IMR-90 (cell line): ENCODE measurements at regions not wholly inside any gene's neighbourhood (a gene's known extent, or its start where the extent isn't known, plus 50 kb on each side); places are given as distances from the start of the nearest gene placed in this dataset.

Experiments
- ATAC-seq: fragments of 200-7000 bp; cut with Tn5 transposase; 2 replicates; pipeline ENCODE4 v1.9.1; 2020; ENCODE audit warnings: low read depth, mild to moderate bottlenecking, moderate library complexity
- BruUV-seq: library from RNA; stranded (reverse); fragments of 400-500 nt; replicated peaks from 2 replicates; lab custom pipeline; 2021; lab: Mats Ljungman, UMichigan
- CTCF ChIA-PET: fragments of 300-600 bp; formaldehyde crosslinking; extraction: SDS; loops from one replicate; lab custom pipeline; 2021; ENCODE audit warnings: antibody characterized with exemption; lab: Yijun Ruan, JAX
- POLR2A ChIA-PET: fragments of 300-600 bp; sonication (Branson Sonifier 250); formaldehyde crosslinking; loops from one replicate; lab custom pipeline; 2022; ENCODE audit warnings: antibody characterized with exemption; ENCODE audit not compliant: unreplicated experiment; lab: Charles Lee
- DNase-seq: peaks from one replicate; pipeline ENCODE4 v3.0.0; 2013
- H2AFZ ChIP-seq: replicated peaks from 2 replicates; pipeline ENCODE3; 2013; ENCODE audit warnings: low read length, mild to moderate bottlenecking; ENCODE audit not compliant: poor library complexity
- H2AK5ac ChIP-seq: 2 replicates; pipeline ENCODE4 v1.6.1; 2013; ENCODE audit warnings: low read depth, low read length, inconsistent platforms
- H2AK9ac ChIP-seq: replicated peaks from 2 replicates; pipeline ENCODE3; 2013; ENCODE audit warnings: mild to moderate bottlenecking, low read depth, low read length, moderate library complexity; ENCODE audit not compliant: poor library complexity
- H2BK120ac ChIP-seq: 2 replicates; pipeline ENCODE4 v1.6.1; 2013; ENCODE audit warnings: low read depth, low read length, inconsistent platforms
- H2BK15ac ChIP-seq: 3 replicates; pipeline ENCODE4 v1.6.1; 2013; ENCODE audit warnings: low read depth, low read length, inconsistent platforms
- H2BK20ac ChIP-seq: 2 replicates; pipeline ENCODE4 v1.6.1; 2013; ENCODE audit warnings: low read depth, mild to moderate bottlenecking, inconsistent platforms, low read length, moderate library complexity
- H2BK5ac ChIP-seq: 2 replicates; pipeline ENCODE4 v1.6.1; 2013; ENCODE audit warnings: mild to moderate bottlenecking, low read depth, low read length, inconsistent platforms; ENCODE audit not compliant: poor library complexity, severe bottlenecking
- H3K14ac ChIP-seq: replicated peaks from 2 replicates; pipeline ENCODE4 v1.6.1; 2013; ENCODE audit warnings: low read depth, low read length, inconsistent platforms
- H3K18ac ChIP-seq: 2 replicates; pipeline ENCODE4 v1.6.1; 2013; ENCODE audit warnings: low read depth, low read length, control low read depth
- H3K23ac ChIP-seq: 2 replicates; pipeline ENCODE4 v1.6.1; 2013; ENCODE audit warnings: low read depth, low read length, inconsistent platforms
- H3K27ac ChIP-seq: 2 replicates; pipeline ENCODE4 v1.5.1; 2013; ENCODE audit warnings: mild to moderate bottlenecking, control low read depth, low read length; ENCODE audit not compliant: insufficient read depth
- H3K27me3 ChIP-seq: 2 replicates; pipeline ENCODE4 v1.6.1; 2013; ENCODE audit warnings: low read length; ENCODE audit not compliant: control insufficient read depth, insufficient read depth
- H3K36me3 ChIP-seq: 2 replicates; pipeline ENCODE4 v1.6.1; 2013; ENCODE audit warnings: low read length, mixed read lengths; ENCODE audit not compliant: control insufficient read depth, insufficient read depth
- H3K4ac ChIP-seq: 2 replicates; pipeline ENCODE4 v1.6.1; 2013; ENCODE audit warnings: low read depth, low read length, inconsistent platforms
- H3K4me1 ChIP-seq: 2 replicates; pipeline ENCODE4 v1.6.1; 2013; ENCODE audit warnings: low read length, mixed read lengths; ENCODE audit not compliant: control insufficient read depth, insufficient read depth
- H3K4me2 ChIP-seq: 2 replicates; pipeline ENCODE4 v1.6.1; 2013; ENCODE audit warnings: low read depth, mild to moderate bottlenecking, control low read depth, low read length, moderate library complexity
- H3K4me3 ChIP-seq: 2 replicates; pipeline ENCODE4 v1.5.1; 2013; ENCODE audit warnings: low read depth, mild to moderate bottlenecking, control low read depth, low read length, moderate library complexity; ENCODE audit not compliant: insufficient read depth
- H3K56ac ChIP-seq: 2 replicates; pipeline ENCODE4 v1.6.1; 2013; ENCODE audit warnings: low read length, inconsistent platforms; ENCODE audit not compliant: insufficient read depth; ENCODE audit errors: extremely low read depth
- H3K79me1 ChIP-seq, 2 experiments: 2 replicates each; pipeline ENCODE4 v1.6.1; 2013; ENCODE audit warnings: low read length in 2 of 2, inconsistent platforms in 1 of 2, low read depth in 1 of 2
- H3K9ac ChIP-seq: 2 replicates; pipeline ENCODE4 v1.6.1; 2013; ENCODE audit warnings: low read depth, low read length, control low read depth
- H3K9me1 ChIP-seq: 2 replicates; pipeline ENCODE4 v1.6.1; 2013; ENCODE audit warnings: low read length, inconsistent platforms; ENCODE audit not compliant: insufficient read depth
- H3K9me3 ChIP-seq: 2 replicates; pipeline ENCODE4 v1.6.1; 2013; ENCODE audit warnings: low read length; ENCODE audit not compliant: control insufficient read depth, insufficient read depth
- H4K20me1 ChIP-seq: 2 replicates; pipeline ENCODE4 v1.6.1; 2013; ENCODE audit warnings: low read length, inconsistent platforms; ENCODE audit not compliant: insufficient read depth
- H4K5ac ChIP-seq: 2 replicates; pipeline ENCODE4 v1.6.1; 2013; ENCODE audit warnings: mild to moderate bottlenecking, low read depth, low read length, control low read depth
- H4K8ac ChIP-seq, 2 experiments: 2 replicates each; pipeline ENCODE4 v1.6.1; 2013; ENCODE audit warnings: low read depth in 2 of 2, low read length in 2 of 2, control low read depth in 1 of 2, inconsistent platforms in 1 of 2
- H4K91ac ChIP-seq: 2 replicates; pipeline ENCODE4 v1.6.1; 2013; ENCODE audit warnings: low read depth, low read length, inconsistent platforms; ENCODE audit not compliant: insufficient read depth
- CHD1 ChIP-seq: IDR thresholded peaks from 2 replicates; pipeline ENCODE4 v1.6.1; 2012; ENCODE audit warnings: low read depth, low read length, improper control_type of control experiment
- MXI1 ChIP-seq: IDR thresholded peaks from 2 replicates; pipeline ENCODE4 v1.6.1; 2012; ENCODE audit warnings: low read depth, mild to moderate bottlenecking, low read length, moderate library complexity, borderline replicate concordance
- dilution Hi-C: fragments of 300-500 bp; cut with HindIII; formaldehyde crosslinking; loops from one replicate; pipeline ENCODE4 v1.14.3; 2018; ENCODE audit warnings: low sequenced_read_pairs; ENCODE audit not compliant: unreplicated experiment
- in situ Hi-C: fragments of 300-500 bp; cut with MboI; formaldehyde crosslinking; loops from 3 replicates; pipeline ENCODE4 v1.14.3; 2019; ENCODE audit warnings: low sequenced_read_pairs, inconsistent platforms, mixed read lengths
- intact Hi-C: fragments of 100-400 bp; cut with micrococcal nuclease; formaldehyde crosslinking; loops from 2 replicates; pipeline ENCODE4 v1.10.0; 2022

DNA sequence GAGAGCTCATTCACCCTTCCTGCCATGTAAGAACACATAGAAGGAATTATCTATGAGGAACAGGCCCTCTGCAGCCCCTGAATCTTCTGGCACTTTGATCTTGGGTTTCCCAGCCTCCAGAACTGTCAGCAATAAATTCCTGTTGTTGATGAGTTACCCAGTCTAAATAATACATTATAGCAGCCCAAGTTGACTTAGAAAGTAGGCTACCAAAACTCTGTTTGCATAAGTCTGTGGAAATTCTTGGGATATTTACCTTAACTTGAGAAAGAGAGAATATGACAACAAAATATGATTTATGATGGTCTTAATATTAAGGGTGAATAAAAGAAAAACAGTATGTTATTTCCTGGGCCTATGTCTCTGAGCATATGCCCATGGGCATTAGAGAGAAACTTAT is 433.0 kb upstream of the LMO3 start:
- Histone ChIP-seq H4K91ac (no peak overlapping the region), H3K27ac (no peak overlapping the region), H3K14ac (no peak overlapping the region), H2BK20ac (no peak overlapping the region), H3K9ac (no peak overlapping the region), H3K4ac (no peak overlapping the region), H2BK120ac (no peak overlapping the region), H3K4me1 (no peaks in the 10 kb centered on the region), H4K20me1 (no peaks in the 10 kb centered on the region), H2BK15ac (no peak overlapping the region), H3K27me3 (no peaks in the 10 kb centered on the region), H2AK9ac (no peak overlapping the region), H2AFZ (no peak overlapping the region), H2AK5ac (no peak overlapping the region), H3K9me3 (peaks cover 4% of the 10 kb centered on the region), H4K8ac (no peak overlapping the region), H3K9me1 (no peaks in the 10 kb centered on the region), H2BK5ac (no peak overlapping the region), H3K56ac (no peak overlapping the region), H3K36me3 (no peaks in the 10 kb centered on the region), H3K18ac (no peak overlapping the region), H3K4me2 (no peak overlapping the region), H4K5ac (no peak overlapping the region), H3K4me3 (no peak overlapping the region), H3K79me1 (no peaks in the 10 kb centered on the region), H3K23ac (no peak overlapping the region)
- POLR2A ChIA-PET: no interaction called here
- in situ Hi-C loops (no loop called here), intact Hi-C loops (no loop called here), dilution Hi-C loops (no loop called here)
- no peak for ATAC-seq
- BruUV-seq: no TSS peak
- DNase-seq: no peak
- TF ChIP-seq MXI1: no peak
- no peak for TF ChIP-seq CHD1
- CTCF ChIA-PET: no interaction called here
